ENCODE measurements at regions not wholly inside any gene's neighbourhood (a gene's known extent, or its start where the extent isn't known, plus 50 kb on each side); places are given as distances from the start of the nearest gene placed in this dataset.

- Histone ChIP-seq H3K4me3 (replicated peaks in 1 of 3; ENCODE audit: low read depth in 2 of 3, low read length in 3 of 3) (no peak overlapping the region), H3K27me3 (ENCODE audit: control insufficient read depth in 2 of 2, insufficient read depth in 2 of 2, low read length in 2 of 2) (no peaks in the 10 kb centered on the region), H3K9ac (ENCODE audit: insufficient read depth, low read length, poor library complexity, severe bottlenecking) (no peak overlapping the region), H3K79me2 (ENCODE audit: insufficient read depth, low read length) (no peaks in the 10 kb centered on the region), H3K9me3 (replicated peaks in 1 of 2; ENCODE audit: control insufficient read depth in 1 of 2, insufficient read depth in 1 of 2, low read length in 2 of 2) (no peaks in the 10 kb centered on the region), H3K36me3 (replicated peaks in 1 of 2; ENCODE audit: control insufficient read depth in 1 of 2, insufficient read depth in 2 of 2, low read length in 2 of 2) (no peaks in the 10 kb centered on the region), H2AFZ (ENCODE audit: insufficient read depth, low read depth, low read length, poor library complexity, severe bottlenecking) (no peak overlapping the region), H4K20me1 (ENCODE audit: insufficient read depth, low read length) (no peaks in the 10 kb centered on the region), H3K27ac (ENCODE audit: low read depth in 1 of 2, low read length in 2 of 2) (no peak overlapping the region), H3K4me2 (replicated peaks; ENCODE audit: extremely low read depth, low read length, poor library complexity, severe bottlenecking) (no peak overlapping the region), H3K4me1 (ENCODE audit: control insufficient read depth in 1 of 2, insufficient read depth in 2 of 2, low read length in 2 of 2) (no peaks in the 10 kb centered on the region)
- DNase-seq: no peak
- no peak overlapping the region for H3K4me3 Mint-ChIP-seq
- no peaks in the 10 kb centered on the region for H3K4me1 Mint-ChIP-seq
- no peak for TF ChIP-seq CTCF (IDR thresholded peaks at IDR 0.05)
- no peak overlapping the region for H3K27ac Mint-ChIP-seq
- intact Hi-C loops (cut with micrococcal nuclease): no loop called here
- no peaks in the 10 kb centered on the region for H3K9me3 Mint-ChIP-seq
- H3K27me3 Mint-ChIP-seq (ENCODE audit: low read depth in 3 of 3): no peaks in the 10 kb centered on the region
- H3K36me3 Mint-ChIP-seq: no peaks in the 10 kb centered on the region
- WGBS (ENCODE audit: insufficient coverage): 86% methylated on average over 3 of the region's 4 CpGs
Observed at GRCh38 chr4:114383067-114383466, 215.5 kb upstream of the UGT8 start.

- Histone ChIP-seq H3K79me2 (ENCODE audit: insufficient read depth, low read length) (no peaks in the 10 kb centered on the region), H2AFZ (ENCODE audit: insufficient read depth, low read depth, low read length, poor library complexity, severe bottlenecking) (no peak overlapping the region), H3K9me3 (replicated peaks in 1 of 2; ENCODE audit: control insufficient read depth in 1 of 2, insufficient read depth in 1 of 2, low read length in 2 of 2) (no peaks in the 10 kb centered on the region), H3K4me2 (replicated peaks; ENCODE audit: extremely low read depth, low read length, poor library complexity, severe bottlenecking) (no peak overlapping the region), H3K4me1 (ENCODE audit: control insufficient read depth in 1 of 2, insufficient read depth in 2 of 2, low read length in 2 of 2) (no peaks in the 10 kb centered on the region), H3K9ac (ENCODE audit: insufficient read depth, low read length, poor library complexity, severe bottlenecking) (no peak overlapping the region), H3K27ac (ENCODE audit: low read depth in 1 of 2, low read length in 2 of 2) (no peak overlapping the region), H4K20me1 (ENCODE audit: insufficient read depth, low read length) (no peaks in the 10 kb centered on the region), H3K4me3 (replicated peaks in 1 of 3; ENCODE audit: low read depth in 2 of 3, low read length in 3 of 3) (no peak overlapping the region), H3K27me3 (ENCODE audit: control insufficient read depth in 2 of 2, insufficient read depth in 2 of 2, low read length in 2 of 2) (no peaks in the 10 kb centered on the region), H3K36me3 (replicated peaks in 1 of 2; ENCODE audit: control insufficient read depth in 1 of 2, insufficient read depth in 2 of 2, low read length in 2 of 2) (no peaks in the 10 kb centered on the region)
- no peak overlapping the region for H3K27ac Mint-ChIP-seq
- no peaks in the 10 kb centered on the region for H3K36me3 Mint-ChIP-seq
- intact Hi-C loops (cut with micrococcal nuclease): no loop called here
- H3K4me1 Mint-ChIP-seq: no peaks in the 10 kb centered on the region
- no peak for DNase-seq
- H3K27me3 Mint-ChIP-seq (ENCODE audit: low read depth in 3 of 3): no peaks in the 10 kb centered on the region
- TF ChIP-seq CTCF (IDR thresholded peaks at IDR 0.05): no peak
- H3K4me3 Mint-ChIP-seq: no peak overlapping the region
- H3K9me3 Mint-ChIP-seq: no peaks in the 10 kb centered on the region
- WGBS (ENCODE audit: insufficient coverage): no CpG with 5 or more reads among the region's 1 CpG
Observed at GRCh38 chr4:114383721-114384120, 214.9 kb upstream of the UGT8 start.

Data from CD14-positive monocyte (primary cell).